Activated CD8-positive, alpha-beta memory T cell treated with anti-CD3 and anti-CD28 coated beads, Interleukin-2, amount 50 U/mL, for 1 hour (primary cell): ENCODE measurements at regions not wholly inside any gene's neighbourhood (a gene's known extent, or its start where the extent isn't known, plus 50 kb on each side); places are given as distances from the start of the nearest gene placed in this dataset.

Experiments used
- DNase-seq: peaks from one replicate; pipeline ENCODE4 v3.0.0-alpha.2; 2020; ENCODE audit errors: extremely low read depth

DNA sequence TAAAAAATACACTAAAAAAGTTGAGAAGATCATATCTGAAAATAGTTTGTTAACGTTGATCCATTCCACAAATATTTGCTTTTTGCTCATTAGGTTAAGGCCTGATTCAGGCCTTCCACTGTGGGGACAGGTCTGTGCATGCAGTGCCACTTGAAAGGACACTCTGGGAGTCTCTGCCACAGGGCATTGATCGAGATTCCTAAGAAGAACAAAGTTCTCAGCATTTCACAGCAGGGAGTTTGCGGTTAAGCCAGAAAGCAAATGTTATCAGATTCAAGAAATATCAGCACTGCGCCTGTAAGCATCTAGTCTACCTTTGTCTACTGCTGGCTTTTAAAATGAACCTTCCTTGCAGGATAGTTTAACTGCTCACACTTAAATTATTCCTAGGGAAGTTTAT, 62.2 kb upstream of the TNIP3 start:
- DNase-seq = no peak

DNA sequence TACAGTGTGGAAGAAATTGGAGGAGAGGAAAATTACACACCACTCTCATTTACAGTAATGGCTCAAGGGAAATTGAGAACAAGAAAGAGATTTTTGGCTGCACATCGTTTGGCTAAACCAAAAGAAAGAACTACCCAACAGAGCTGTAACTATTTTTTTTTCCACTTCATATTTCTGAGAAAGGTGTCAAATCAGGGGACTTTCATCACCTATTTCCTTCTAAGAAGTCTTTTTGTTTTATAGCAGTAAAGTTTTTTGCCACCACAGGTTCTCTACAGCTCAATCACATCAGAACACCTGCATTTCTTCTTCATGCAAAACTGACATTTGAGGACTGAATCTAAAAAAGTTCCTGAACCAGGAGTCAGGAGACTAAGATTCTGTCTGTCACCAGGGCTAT, 57.5 kb upstream of the TNIP3 start:
- no peak for DNase-seq

DNA sequence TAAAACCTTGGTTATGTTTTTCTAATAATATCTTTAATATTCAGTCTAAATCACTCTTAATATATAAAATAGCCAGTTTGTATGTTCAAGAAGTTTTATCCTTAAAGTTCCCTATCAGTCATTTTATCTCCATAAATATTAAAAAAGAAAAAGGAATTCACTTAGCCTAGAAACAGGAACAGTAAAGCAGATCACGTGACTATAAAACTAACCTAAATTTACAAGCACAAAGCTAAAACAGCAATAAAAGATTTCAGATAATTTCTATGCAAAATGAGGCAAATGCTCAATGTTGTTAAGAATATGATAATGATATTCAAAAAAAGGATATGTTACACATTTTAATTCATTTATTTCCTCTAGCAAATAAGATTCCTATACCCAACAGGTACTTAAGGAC, 57.1 kb upstream of the TNIP3 start:
- no peak for DNase-seq

DNA sequence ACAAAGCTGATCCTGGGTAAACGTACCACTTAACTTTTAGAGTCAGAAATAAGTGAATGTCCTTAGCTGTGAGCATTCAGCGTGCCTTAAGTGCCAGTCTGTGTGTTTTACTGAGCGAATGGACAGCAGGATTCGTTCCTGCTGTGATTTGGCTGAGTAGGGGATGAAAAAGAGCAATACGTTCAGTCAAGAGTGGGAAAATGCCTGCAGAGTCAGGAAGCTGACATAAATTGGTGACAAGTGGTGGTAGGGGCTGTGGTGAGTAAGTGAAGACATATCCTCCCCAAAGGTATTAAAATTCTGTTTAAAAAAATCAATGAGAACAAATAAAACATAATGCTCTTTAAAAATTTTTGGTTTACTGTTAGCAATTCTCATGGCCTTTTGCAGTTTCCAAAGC, 56.6 kb upstream of the TNIP3 start:
- no peak for DNase-seq

DNA sequence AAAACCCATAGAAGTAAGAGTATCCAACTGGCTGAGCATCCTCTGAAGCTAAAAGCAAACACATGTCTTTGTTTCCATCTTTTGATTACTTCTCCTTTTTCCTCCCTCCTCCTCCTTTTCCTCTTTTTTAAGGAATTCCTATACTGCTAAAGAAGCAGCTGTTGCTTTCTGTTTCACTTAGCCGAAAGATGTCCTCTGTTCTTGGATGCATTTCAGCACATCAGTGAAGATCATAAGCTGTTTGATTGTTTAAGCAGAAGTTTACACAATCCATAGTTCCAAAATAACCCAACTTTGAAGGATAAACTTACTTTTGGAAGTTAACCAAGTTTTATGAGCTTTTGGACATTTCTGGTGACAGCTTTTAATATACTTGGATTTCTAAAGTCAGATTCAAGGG, 55.1 kb upstream of the TNIP3 start:
- no peak for DNase-seq

DNA sequence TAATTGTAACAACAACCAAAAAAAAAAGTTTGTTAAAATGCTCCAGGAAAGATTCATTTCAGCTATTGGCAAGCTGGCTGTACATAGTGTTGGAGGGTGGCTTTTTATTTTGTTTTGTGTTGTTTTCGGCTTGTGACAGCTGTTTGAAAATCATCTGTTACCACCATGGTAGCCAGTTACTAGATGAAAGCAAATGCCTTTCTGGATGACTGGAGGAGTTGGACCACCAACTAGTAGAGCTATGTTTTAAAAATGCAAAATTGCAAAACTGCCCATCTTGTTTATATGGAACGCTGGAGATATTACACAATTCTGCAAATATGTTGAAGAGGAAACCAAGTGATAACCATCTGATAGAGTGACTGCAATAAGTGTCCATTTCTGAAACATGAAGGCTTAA, 53.2 kb upstream of the TNIP3 start:
- no peak for DNase-seq

DNA sequence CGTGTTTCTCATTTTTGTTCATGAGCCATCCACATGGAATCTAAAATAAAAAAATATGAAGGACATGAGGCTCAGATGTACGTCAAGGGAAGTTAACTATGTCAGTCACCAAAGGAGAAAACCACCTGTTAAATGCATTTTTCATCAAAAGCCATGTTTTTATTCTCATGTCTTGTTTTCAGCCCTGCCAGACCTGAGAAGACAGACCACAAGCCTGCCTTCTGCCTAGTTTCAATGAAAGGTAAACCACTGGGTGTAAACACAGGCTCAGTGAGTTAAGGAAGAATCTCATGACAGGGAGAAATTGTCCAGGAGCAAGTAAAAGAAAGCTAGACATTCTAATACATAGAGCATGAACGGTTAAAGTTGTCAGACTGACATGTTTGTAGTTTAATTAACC, 52.3 kb upstream of the TNIP3 start:
- DNase-seq = no peak

DNA sequence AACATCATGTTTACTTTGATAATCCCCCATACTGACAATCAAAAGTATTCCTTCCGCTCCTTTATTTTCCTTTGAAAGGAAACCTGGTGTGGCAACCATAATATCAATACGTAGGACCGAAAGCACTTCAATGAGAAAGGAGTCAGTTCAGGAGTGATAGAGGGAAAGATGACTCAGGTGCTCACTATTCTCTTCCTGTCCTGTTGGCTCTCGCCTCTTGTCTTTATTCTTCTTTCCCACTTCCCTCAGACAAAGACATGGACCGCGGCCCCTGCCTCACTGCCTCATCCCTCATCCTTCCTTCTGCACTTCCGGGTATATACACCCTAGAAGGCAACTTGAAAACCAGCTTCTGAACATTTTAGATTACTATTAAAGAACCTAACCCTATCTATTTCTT, 49.8 kb upstream of the TNIP3 start:
- no peak for DNase-seq
